ENCODE measurements at regions not wholly inside any gene's neighbourhood (a gene's known extent, or its start where the extent isn't known, plus 50 kb on each side); places are given as distances from the start of the nearest gene placed in this dataset.
A peak's percentile ranks its signal among the peaks of the same experiment; 100 is the strongest.

- DNase-seq (ENCODE audit: low read depth, low spot score): no peak
- H3K27ac Mint-ChIP-seq (ENCODE audit: unreplicated experiment): no peak overlapping the region
These were observed 71.5 kb upstream of the ERG start for GRCh38 chr21:38569733-38570132.

GRCh38 chr21:38570596-38570995 is 72.3 kb upstream of the ERG start:
- Mint-ChIP-seq H3K27ac (ENCODE audit: unreplicated experiment) (no peak overlapping the region), H3K9me3 (no peaks in the 10 kb centered on the region), H3K4me3 (no peak overlapping the region), H3K4me1 (peaks cover 10% of the 10 kb centered on the region), H3K27me3 (ENCODE audit: low read depth) (peaks cover 4% of the 10 kb centered on the region), H3K36me3 (ENCODE audit: low read depth) (no peaks in the 10 kb centered on the region)
- DNase-seq (ENCODE audit: low read depth, low spot score): no peak
- no peak for TF ChIP-seq CTCF (conservative IDR thresholded peaks at IDR 0.05)

More at GRCh38 chr21:38569733-38570132, 71.5 kb upstream of the ERG start:
- Mint-ChIP-seq H3K4me3 (no peak overlapping the region), H3K9me3 (no peaks in the 10 kb centered on the region), H3K4me1 (peaks cover 10% of the 10 kb centered on the region), H3K27me3 (ENCODE audit: low read depth) (peaks cover 4% of the 10 kb centered on the region), H3K36me3 (ENCODE audit: low read depth) (no peaks in the 10 kb centered on the region)
- no peak for TF ChIP-seq CTCF (conservative IDR thresholded peaks at IDR 0.05)

- Mint-ChIP-seq H3K4me3 (no peak overlapping the region), H3K27ac (ENCODE audit: unreplicated experiment) (peak overlapping the region; percentile 81), H3K36me3 (ENCODE audit: low read depth) (no peaks in the 10 kb centered on the region), H3K4me1 (no peaks in the 10 kb centered on the region), H3K9me3 (peaks cover 3% of the 10 kb centered on the region), H3K27me3 (ENCODE audit: low read depth) (peaks cover 4% of the 10 kb centered on the region)
- DNase-seq (ENCODE audit: low read depth, low spot score): no peak
- no peak for TF ChIP-seq CTCF (conservative IDR thresholded peaks at IDR 0.05)
These were observed 76.8 kb upstream of the ERG start for GRCh38 chr21:38574895-38575575.

GRCh38 chr21:38577887-38578286 is 79.6 kb upstream of the ERG start:
- Mint-ChIP-seq H3K36me3 (ENCODE audit: low read depth) (no peaks in the 10 kb centered on the region), H3K27ac (ENCODE audit: unreplicated experiment) (no peak overlapping the region), H3K4me1 (no peaks in the 10 kb centered on the region), H3K4me3 (no peak overlapping the region), H3K9me3 (peaks cover 3% of the 10 kb centered on the region), H3K27me3 (ENCODE audit: low read depth) (peaks cover 4% of the 10 kb centered on the region)
- TF ChIP-seq CTCF (conservative IDR thresholded peaks at IDR 0.05): no peak
- DNase-seq (ENCODE audit: low read depth, low spot score): no peak

GRCh38 chr21:38590449-38591217 is 92.4 kb upstream of the ERG start:
- no peak for TF ChIP-seq CTCF (conservative IDR thresholded peaks at IDR 0.05)
- DNase-seq (ENCODE audit: low read depth, low spot score): no peak
- H3K27ac Mint-ChIP-seq (ENCODE audit: unreplicated experiment): no peak overlapping the region
- no peaks in the 10 kb centered on the region for H3K4me1 Mint-ChIP-seq
- no peaks in the 10 kb centered on the region for H3K36me3 Mint-ChIP-seq (ENCODE audit: low read depth)
- no peaks in the 10 kb centered on the region for H3K9me3 Mint-ChIP-seq
- H3K4me3 Mint-ChIP-seq: no peak overlapping the region
- peaks cover 10% of the 10 kb centered on the region for H3K27me3 Mint-ChIP-seq (ENCODE audit: low read depth)
